ENCODE measurements at regions not wholly inside any gene's neighbourhood (a gene's known extent, or its start where the extent isn't known, plus 50 kb on each side); places are given as distances from the start of the nearest gene placed in this dataset.

GRCh38 chr2:52391621-52392020, 1359.7 kb upstream of the NRXN1 start:
- Mint-ChIP-seq H3K27me3 (ENCODE audit: low read depth, poor library complexity) (no peaks in the 10 kb centered on the region), H3K4me1 (no peaks in the 10 kb centered on the region), H3K9me3 (no peaks in the 10 kb centered on the region), H3K27ac (no peak overlapping the region), H3K36me3 (ENCODE audit: low read depth) (no peaks in the 10 kb centered on the region), H3K4me3 (no peak overlapping the region)
- no peak for DNase-seq
- no peak for TF ChIP-seq CTCF (IDR thresholded peaks at IDR 0.05)

- DNase-seq = no peak
- H3K27ac Mint-ChIP-seq = no peak overlapping the region
- no peaks in the 10 kb centered on the region for H3K4me1 Mint-ChIP-seq
- no peaks in the 10 kb centered on the region for H3K36me3 Mint-ChIP-seq (ENCODE audit: low read depth)
- no peaks in the 10 kb centered on the region for H3K9me3 Mint-ChIP-seq
- H3K27me3 Mint-ChIP-seq (ENCODE audit: low read depth, poor library complexity) = no peaks in the 10 kb centered on the region
- no peak for TF ChIP-seq CTCF (IDR thresholded peaks at IDR 0.05)
- H3K4me3 Mint-ChIP-seq = no peak overlapping the region
Observed at GRCh38 chr2:52390651-52391050, 1358.7 kb upstream of the NRXN1 start.

GRCh38 chr2:52387937-52388590, 1356.1 kb upstream of the NRXN1 start:
- H3K27ac Mint-ChIP-seq = no peak overlapping the region
- no peaks in the 10 kb centered on the region for H3K9me3 Mint-ChIP-seq
- DNase-seq = no peak
- TF ChIP-seq CTCF (IDR thresholded peaks at IDR 0.05) = no peak
- no peaks in the 10 kb centered on the region for H3K27me3 Mint-ChIP-seq (ENCODE audit: low read depth, poor library complexity)
- H3K4me1 Mint-ChIP-seq = no peaks in the 10 kb centered on the region
- H3K36me3 Mint-ChIP-seq (ENCODE audit: low read depth) = no peaks in the 10 kb centered on the region
- no peak overlapping the region for H3K4me3 Mint-ChIP-seq

GRCh38 chr2:52386433-52387030, 1354.6 kb upstream of the NRXN1 start:
- no peaks in the 10 kb centered on the region for H3K36me3 Mint-ChIP-seq (ENCODE audit: low read depth)
- H3K4me1 Mint-ChIP-seq = no peaks in the 10 kb centered on the region
- no peak overlapping the region for H3K4me3 Mint-ChIP-seq
- peak overlapping the region; percentile 9 for H3K27ac Mint-ChIP-seq
- no peaks in the 10 kb centered on the region for H3K27me3 Mint-ChIP-seq (ENCODE audit: low read depth, poor library complexity)
- no peak for DNase-seq
- H3K9me3 Mint-ChIP-seq = no peaks in the 10 kb centered on the region
- no peak for TF ChIP-seq CTCF (IDR thresholded peaks at IDR 0.05)

GRCh38 chr2:52383541-52383940, 1351.6 kb upstream of the NRXN1 start:
- Mint-ChIP-seq H3K4me1 (no peaks in the 10 kb centered on the region), H3K27ac (no peak overlapping the region), H3K36me3 (ENCODE audit: low read depth) (no peaks in the 10 kb centered on the region), H3K9me3 (no peaks in the 10 kb centered on the region), H3K4me3 (no peak overlapping the region), H3K27me3 (ENCODE audit: low read depth, poor library complexity) (no peaks in the 10 kb centered on the region)
- no peak for TF ChIP-seq CTCF (IDR thresholded peaks at IDR 0.05)
- no peak for DNase-seq

GRCh38 chr2:52369178-52369577, 1337.2 kb upstream of the NRXN1 start:
- no peak for TF ChIP-seq CTCF (IDR thresholded peaks at IDR 0.05)
- H3K27ac Mint-ChIP-seq = no peak overlapping the region

More at GRCh38 chr2:52369178-52369577, 1337.2 kb upstream of the NRXN1 start:
- DNase-seq = no peak
- no peaks in the 10 kb centered on the region for H3K36me3 Mint-ChIP-seq (ENCODE audit: low read depth)
- H3K27me3 Mint-ChIP-seq (ENCODE audit: low read depth, poor library complexity) = peaks cover 3% of the 10 kb centered on the region
- H3K9me3 Mint-ChIP-seq = peaks cover 8% of the 10 kb centered on the region
- no peaks in the 10 kb centered on the region for H3K4me1 Mint-ChIP-seq
- H3K4me3 Mint-ChIP-seq = no peak overlapping the region
